CD14-positive monocyte (primary cell): ENCODE measurements at regions not wholly inside any gene's neighbourhood (a gene's known extent, or its start where the extent isn't known, plus 50 kb on each side); places are given as distances from the start of the nearest gene placed in this dataset.

Source experiments
- DNase-seq, 3 donors: peaks; one replicate each; pipeline ENCODE4 v3.0.0-alpha.2; 2011 to 2022
- H2AFZ ChIP-seq: 2 replicates; pipeline ENCODE4 v1.6.0; 2012; ENCODE audit warnings: mild to moderate bottlenecking, low read depth, low read length, inconsistent platforms; ENCODE audit not compliant: insufficient read depth, poor library complexity, severe bottlenecking
- H3K27ac ChIP-seq, 2 donors: 1 replicate in 1 of 2; 2 replicates in 1 of 2; pipeline ENCODE4 v1.5.1; 2012 to 2013; ENCODE audit warnings: low read length in 2 of 2, control low read depth in 1 of 2, inconsistent platforms in 1 of 2, low read depth in 1 of 2, mild to moderate bottlenecking in 1 of 2
- H3K27me3 ChIP-seq, 2 donors: one replicate each; pipeline versions ENCODE4 v1.6.0 to v1.6.1; 2011 to 2013; ENCODE audit warnings: low read length in 2 of 2; ENCODE audit not compliant: control insufficient read depth in 2 of 2, insufficient read depth in 2 of 2
- H3K36me3 ChIP-seq, 2 donors: replicated peaks in 1 of 2; 1 replicate in 1 of 2; 2 replicates in 1 of 2; pipeline versions ENCODE4 v1.5.1 to v1.6.1; 2012 to 2013; ENCODE audit warnings: low read length in 2 of 2, control low read depth in 1 of 2, inconsistent platforms in 1 of 2, mild to moderate bottlenecking in 1 of 2; ENCODE audit not compliant: insufficient read depth in 2 of 2, control insufficient read depth in 1 of 2
- H3K4me1 ChIP-seq, 2 donors: 1 replicate in 1 of 2; 2 replicates in 1 of 2; pipeline versions ENCODE4 v1.5.1 to v1.6.1; 2012 to 2013; ENCODE audit warnings: low read length in 2 of 2, control low read depth in 1 of 2, inconsistent platforms in 1 of 2, mild to moderate bottlenecking in 1 of 2, moderate library complexity in 1 of 2; ENCODE audit not compliant: insufficient read depth in 2 of 2, control insufficient read depth in 1 of 2
- H3K4me2 ChIP-seq: replicated peaks from 2 replicates; pipeline ENCODE3; 2012; ENCODE audit warnings: low read length, moderate library complexity, mild to moderate bottlenecking; ENCODE audit not compliant: poor library complexity, severe bottlenecking; ENCODE audit errors: extremely low read depth
- H3K4me3 ChIP-seq, 3 experiments: fragments of 200-600 bp in 1 of 3; sonication (generic) in 1 of 3; replicated peaks in 1 of 3; 1 replicate in 2 of 3; 2 replicates in 1 of 3; pipeline ENCODE4 v1.5.1; 2011 to 2013; ENCODE audit warnings: low read length in 3 of 3, mild to moderate bottlenecking in 3 of 3, control low read depth in 2 of 3, low read depth in 2 of 3, inconsistent platforms in 1 of 3, moderate library complexity in 1 of 3
- H3K79me2 ChIP-seq: 2 replicates; pipeline ENCODE4 v1.6.0; 2012; ENCODE audit warnings: mild to moderate bottlenecking, control low read depth, inconsistent platforms, low read length, moderate library complexity; ENCODE audit not compliant: insufficient read depth
- H3K9ac ChIP-seq: 2 replicates; pipeline ENCODE4 v1.6.0; 2017; ENCODE audit warnings: low read length, mild to moderate bottlenecking; ENCODE audit not compliant: insufficient read depth, poor library complexity, severe bottlenecking
- H3K9me3 ChIP-seq, 2 donors: replicated peaks in 1 of 2; 1 replicate in 1 of 2; 2 replicates in 1 of 2; pipeline versions ENCODE4 v1.5.1 to v1.6.1; 2012 to 2013; ENCODE audit warnings: low read length in 2 of 2, control low read depth in 1 of 2; ENCODE audit not compliant: control insufficient read depth in 1 of 2, insufficient read depth in 1 of 2
- H4K20me1 ChIP-seq: 2 replicates; pipeline ENCODE4 v1.6.0; 2012; ENCODE audit warnings: mild to moderate bottlenecking, low read length, control low read depth, moderate library complexity; ENCODE audit not compliant: insufficient read depth
- H3K27ac Mint-ChIP-seq, 7 donors: one replicate each; pipeline ENCODE4 v1.8.0; 2020; ENCODE audit warnings: mild to moderate bottlenecking in 7 of 7, mixed read lengths in 7 of 7, moderate library complexity in 6 of 7, inconsistent platforms in 2 of 7
- H3K27me3 Mint-ChIP-seq, 3 donors: one replicate each; pipeline ENCODE4 v1.8.0; 2021 to 2022; ENCODE audit warnings: low read depth in 3 of 3, mild to moderate bottlenecking in 3 of 3, mixed read lengths in 3 of 3, moderate library complexity in 3 of 3, inconsistent platforms in 1 of 3
- H3K36me3 Mint-ChIP-seq, 2 donors: one replicate each; pipeline ENCODE4 v1.8.0; 2020; ENCODE audit warnings: mixed read lengths in 2 of 2, inconsistent platforms in 1 of 2, mild to moderate bottlenecking in 1 of 2
- H3K4me1 Mint-ChIP-seq: one replicate; pipeline ENCODE4 v1.8.0; 2020; ENCODE audit warnings: mild to moderate bottlenecking, mixed read lengths
- H3K4me3 Mint-ChIP-seq, 2 donors: one replicate each; pipeline ENCODE4 v1.8.0; 2020; ENCODE audit warnings: mild to moderate bottlenecking in 2 of 2, mixed read lengths in 2 of 2, moderate library complexity in 1 of 2
- H3K9me3 Mint-ChIP-seq, 7 donors: one replicate each; pipeline ENCODE4 v1.8.0; 2020 to 2022; ENCODE audit warnings: mixed read lengths in 7 of 7, mild to moderate bottlenecking in 6 of 7, moderate library complexity in 6 of 7, inconsistent platforms in 2 of 7
- CTCF ChIP-seq: fragments of 200-600 bp; IDR thresholded peaks from one replicate; pipeline ENCODE4 v1.8.0; 2022; ENCODE audit warnings: antibody characterized with exemption, mild to moderate bottlenecking
- WGBS: methylation state at CpG from one replicate; pipeline ENCODE4 v1.1.5; 2013; ENCODE audit warnings: missing lambda C conversion rate; ENCODE audit not compliant: insufficient coverage; 5-methylcytosine and 5-hydroxymethylcytosine counted together
- intact Hi-C, 2 donors: fragments of 100-400 bp; cut with micrococcal nuclease; formaldehyde crosslinking; loops; one replicate each; pipeline versions ENCODE4 v1.15.0 to v1.15.1; 2023

GRCh38 chr2:12487253-12488004, 229.3 kb upstream of the TRIB2 start:
- Histone ChIP-seq H3K4me3 (peak overlapping the region in 1 of 3 experiments; percentile 42), H4K20me1 (no peaks in the 10 kb centered on the region), H3K4me2 (peak overlapping the region; percentile 7), H3K27ac (peak overlapping the region; percentile 41 to 70), H3K4me1 (peaks cover 34 to 40% of the 10 kb centered on the region in 2 donors), H3K79me2 (no peaks in the 10 kb centered on the region), H3K36me3 (no peaks in the 10 kb centered on the region), H3K9me3 (no peaks in the 10 kb centered on the region), H3K27me3 (no peaks in the 10 kb centered on the region), H3K9ac (no peak overlapping the region), H2AFZ (no peak overlapping the region)
- TF ChIP-seq CTCF = no peak
- Mint-ChIP-seq H3K4me3 (peak overlapping the region in 1 of 2 donors; percentile 70), H3K27me3 (peaks cover 0 to 3% (median 2%) of the 10 kb centered on the region in 3 donors), H3K4me1 (peaks cover 42% of the 10 kb centered on the region), H3K27ac (peak overlapping the region; percentile 76 to 96 (median 91)), H3K36me3 (peaks cover 0 to 2% of the 10 kb centered on the region in 2 donors), H3K9me3 (no peaks in the 10 kb centered on the region)
- peak in 2 of 3 donors; percentile 16 to 26 for DNase-seq
- WGBS = 100% methylated on average over 4 of the region's 8 CpGs
- intact Hi-C loops = no loop called here

- no peaks in the 10 kb centered on the region for H4K20me1 ChIP-seq
- peak overlapping the region; percentile 55 for H3K4me2 ChIP-seq
- WGBS = 22% methylated on average over 9 of the region's 12 CpGs
- peak overlapping the region in 1 of 2 donors; percentile 70 for H3K27ac ChIP-seq
- Mint-ChIP-seq H3K4me1 (peaks cover 51% of the 10 kb centered on the region), H3K27me3 (peaks cover 0 to 3% (median 2%) of the 10 kb centered on the region in 3 donors), H3K27ac (peak overlapping the region; percentile 61 to 95 (median 79)), H3K9me3 (no peaks in the 10 kb centered on the region), H3K4me3 (peak overlapping the region in 1 of 2 donors; percentile 75), H3K36me3 (peaks cover 0 to 2% of the 10 kb centered on the region in 2 donors)
- DNase-seq = peak; percentile 35 to 42 (median 39)
- peaks cover 43 to 47% of the 10 kb centered on the region in 2 donors for H3K4me1 ChIP-seq
- intact Hi-C loops = no loop called here
- no peaks in the 10 kb centered on the region for H3K79me2 ChIP-seq
- no peak for TF ChIP-seq CTCF
- peak overlapping the region in 1 of 3 experiments; percentile 42 for H3K4me3 ChIP-seq
- no peaks in the 10 kb centered on the region for H3K27me3 ChIP-seq
- H3K9ac ChIP-seq = no peak overlapping the region
- H3K36me3 ChIP-seq = no peaks in the 10 kb centered on the region
- H2AFZ ChIP-seq = peak overlapping the region; percentile 31
- no peaks in the 10 kb centered on the region for H3K9me3 ChIP-seq
Measured at GRCh38 chr2:12488352-12489318, 228.1 kb upstream of the TRIB2 start.
